GM10248 (cell line): ENCODE measurements at regions not wholly inside any gene's neighbourhood (a gene's known extent, or its start where the extent isn't known, plus 50 kb on each side); places are given as distances from the start of the nearest gene placed in this dataset.
"Not testable (repeated sequence)": the region's sequence is repeated elsewhere in the genome, so short reads cannot be mapped to it uniquely, and the experiment has no call there.

Experiments used
- CTCF ChIA-PET: fragments of 300-600 bp; sonication (Branson Sonifier 250); formaldehyde crosslinking; extraction: SDS; loops from one replicate; lab custom pipeline; 2021; ENCODE audit warnings: antibody characterized with exemption; lab: Yijun Ruan, JAX
- POLR2A ChIA-PET: fragments of 350-650 bp; sonication (Branson Sonifier 250); formaldehyde crosslinking; extraction: SDS; loops from one replicate; lab custom pipeline; 2020; ENCODE audit warnings: antibody characterized with exemption; lab: Yijun Ruan, JAX
- DNase-seq: peaks from one replicate; pipeline ENCODE4 v3.0.0; 2012; ENCODE audit errors: extremely low spot score

DNA sequence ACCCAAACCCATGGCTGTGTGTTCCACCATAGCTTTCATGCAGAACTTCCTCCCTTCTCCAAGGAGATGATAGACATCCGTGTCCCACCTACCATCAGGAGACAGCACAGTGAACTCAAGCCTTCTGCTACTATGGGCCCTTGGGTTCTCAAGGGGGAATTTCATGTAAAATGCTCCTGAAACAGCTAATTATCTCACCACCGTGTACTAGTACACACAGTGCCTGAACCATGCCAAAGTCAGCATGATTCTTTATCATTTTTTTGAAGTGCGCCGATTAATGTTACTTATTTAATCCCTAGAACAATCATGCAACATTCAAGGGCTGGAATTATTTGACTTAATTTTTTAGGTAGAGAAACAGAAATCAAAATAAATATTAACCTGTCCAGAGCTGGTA, 147.2 kb downstream of the PPIAL4A start:
- POLR2A ChIA-PET, DNase-seq, CTCF ChIA-PET: not testable (repeated sequence)

- DNase-seq, CTCF ChIA-PET, POLR2A ChIA-PET: not testable (repeated sequence)
These were observed 143.2 kb downstream of the FAM72B start for GRCh38 chr1:121040974-121041373.

- CTCF ChIA-PET, DNase-seq, POLR2A ChIA-PET: not testable (repeated sequence)
These were observed 142.6 kb downstream of the FAM72B start for GRCh38 chr1:121041497-121041896.

DNA sequence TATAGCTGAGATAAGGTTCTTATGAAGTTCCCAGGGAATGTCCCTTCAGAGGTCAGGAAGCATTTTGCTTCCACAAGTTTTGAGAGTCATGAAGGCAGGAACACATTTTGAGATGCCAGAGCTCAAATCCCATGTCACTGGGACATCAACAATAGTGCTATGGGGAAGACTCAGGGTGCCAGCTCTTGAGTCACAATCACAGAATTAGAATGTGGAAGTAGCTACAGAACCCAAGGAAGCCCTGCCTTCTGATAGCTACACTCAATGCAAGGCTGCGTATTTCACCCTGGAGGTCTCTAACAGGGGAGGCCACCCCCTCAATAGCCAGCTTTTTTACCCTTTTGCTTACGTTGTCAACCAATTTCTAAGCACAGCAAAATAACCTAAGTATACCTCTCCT, 141.3 kb downstream of the FAM72B start:
- POLR2A ChIA-PET, DNase-seq, CTCF ChIA-PET: not testable (repeated sequence)

DNA sequence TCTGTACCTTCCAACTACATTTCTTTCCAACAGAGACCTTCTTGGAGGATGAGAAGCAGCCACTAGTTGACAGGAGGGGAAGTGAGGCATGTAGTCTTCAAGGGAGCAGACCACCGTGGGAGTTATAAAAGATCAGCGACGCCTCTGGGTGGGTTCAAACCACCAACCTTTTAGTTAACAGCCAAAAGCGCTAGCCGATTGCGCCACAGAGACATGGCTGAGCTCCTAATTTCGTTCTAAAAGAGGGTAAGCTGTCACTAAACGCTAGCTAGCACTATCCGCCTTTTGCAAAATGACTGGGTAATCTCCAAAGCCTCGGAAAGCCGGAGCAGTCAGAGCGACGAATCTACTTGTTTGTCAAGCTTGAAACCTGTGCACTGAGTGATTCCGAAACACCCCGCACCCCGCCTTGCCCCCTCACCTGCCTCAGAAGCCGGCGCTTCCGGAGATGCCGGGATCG, 135.8 kb downstream of the FAM72B start:
- DNase-seq, POLR2A ChIA-PET: not testable (repeated sequence)

DNA sequence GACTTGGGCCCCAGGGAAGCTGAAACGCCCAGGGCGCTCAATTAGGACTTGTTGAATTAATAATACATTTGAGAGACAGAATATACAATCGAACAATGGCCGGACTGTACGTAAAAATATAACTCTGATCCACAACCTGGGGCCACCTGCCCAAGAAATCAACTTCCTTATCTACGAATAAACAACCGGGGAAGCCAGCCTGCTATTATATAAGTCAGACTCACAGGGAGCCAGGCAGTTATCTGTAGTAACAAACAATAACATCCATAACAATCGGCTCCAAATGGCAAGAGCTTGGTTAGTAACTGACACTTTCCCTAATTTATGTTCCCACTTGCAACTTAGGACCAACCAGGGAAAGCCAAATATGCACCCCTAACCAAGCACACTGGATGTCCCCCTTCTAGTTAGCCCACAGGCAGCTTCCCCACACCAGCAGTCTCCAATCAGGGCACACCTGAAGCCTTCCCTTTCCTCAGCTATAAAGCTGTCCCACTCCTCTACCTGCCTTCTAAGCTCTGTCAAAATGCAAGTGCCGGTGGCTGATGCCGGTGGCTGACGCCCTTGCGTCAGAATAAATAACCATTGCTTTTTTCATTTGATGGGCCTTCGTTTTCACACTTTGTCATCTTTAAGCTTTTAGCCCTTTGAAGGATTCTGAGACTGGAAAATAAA, 135.2 kb downstream of the FAM72B start:
- POLR2A ChIA-PET, CTCF ChIA-PET, DNase-seq: not testable (repeated sequence)

More for the DNA sequence above, 135.8 kb downstream of the FAM72B start:
- CTCF ChIA-PET, result not testable (repeated sequence)

GRCh38 chr1:121050097-121050496, 134.0 kb downstream of the FAM72B start:
- DNase-seq, CTCF ChIA-PET, POLR2A ChIA-PET: not testable (repeated sequence)

DNA sequence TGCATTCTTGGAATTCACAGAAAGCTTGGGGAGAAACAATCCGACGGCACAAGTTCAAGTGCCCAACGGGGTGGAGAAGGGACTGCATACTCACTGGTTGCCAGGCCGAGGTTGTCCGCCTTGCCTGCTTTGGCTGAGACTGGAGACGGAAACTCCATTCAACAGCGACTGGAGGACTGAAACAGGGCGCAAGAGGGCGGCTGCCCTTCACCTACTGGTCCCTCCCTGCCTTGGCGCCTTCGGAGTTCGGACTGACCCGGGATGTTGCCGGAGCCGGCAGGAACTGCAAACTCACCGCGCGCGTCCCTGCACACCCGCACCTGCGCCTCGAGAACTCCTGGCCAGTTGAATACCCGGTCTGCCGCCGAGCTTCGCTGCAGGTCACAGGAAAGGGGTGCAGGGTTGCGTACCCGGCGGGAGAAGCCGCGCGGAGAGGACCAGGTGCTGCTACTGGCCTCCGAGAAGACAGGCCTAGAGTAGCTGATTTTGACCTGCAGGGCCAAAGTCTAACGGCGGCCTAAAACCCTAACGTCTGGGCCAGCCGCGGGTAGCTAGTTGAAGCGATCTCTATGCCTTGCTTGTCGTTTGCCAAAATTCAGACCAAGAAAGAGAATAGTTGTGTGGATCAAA, 132.9 kb downstream of the FAM72B start:
- DNase-seq, POLR2A ChIA-PET, CTCF ChIA-PET: not testable (repeated sequence)

DNA sequence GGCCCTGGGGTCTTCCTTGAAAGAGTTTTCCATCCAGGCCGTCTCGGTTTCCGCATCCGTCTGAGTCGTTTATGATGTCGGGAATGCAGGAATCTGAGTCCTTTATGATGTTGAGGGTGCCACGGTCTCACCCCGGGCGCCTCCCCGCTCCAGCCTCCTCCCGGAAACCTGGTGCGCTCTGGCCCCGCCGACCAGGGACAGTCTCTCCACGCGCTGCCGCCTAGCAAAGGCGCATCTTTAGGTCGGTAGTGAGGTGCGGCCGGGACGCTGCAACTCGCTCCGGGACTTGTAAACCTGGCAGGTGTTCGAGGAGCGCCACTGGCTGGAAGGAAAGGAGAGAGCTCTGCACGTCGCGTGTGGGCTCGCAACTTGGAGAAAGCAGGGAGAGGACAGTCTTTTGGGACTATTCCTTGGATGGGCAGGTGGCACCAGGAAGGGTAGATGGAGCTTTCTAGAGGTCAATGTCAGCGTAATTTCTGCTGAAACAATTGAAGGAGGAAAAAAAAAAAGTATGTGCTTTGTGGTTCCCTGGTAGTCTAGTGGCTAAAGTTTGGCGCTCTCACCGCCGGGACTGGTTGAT, 132.0 kb downstream of the FAM72B start:
- POLR2A ChIA-PET, DNase-seq, CTCF ChIA-PET: not testable (repeated sequence)

DNA sequence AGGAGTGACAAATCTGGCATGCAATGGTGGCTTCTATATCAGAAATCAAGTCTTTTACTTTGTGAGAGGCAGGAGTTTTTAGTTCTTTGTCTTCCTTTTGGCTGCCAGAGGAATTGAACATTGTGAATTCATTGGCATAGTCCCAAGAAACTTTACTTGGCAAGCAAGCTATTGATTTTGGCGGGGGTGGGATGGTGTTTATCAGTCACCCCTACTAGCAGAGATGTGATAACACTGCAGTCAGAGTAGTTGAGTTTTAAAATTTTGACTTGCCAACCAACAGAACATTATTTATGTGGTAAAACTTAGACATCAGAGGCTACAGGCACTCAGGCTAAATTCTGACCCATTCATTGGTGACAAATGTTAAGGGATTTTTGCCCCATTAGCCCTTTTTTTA, 129.2 kb downstream of the FAM72B start:
- CTCF ChIA-PET, DNase-seq, POLR2A ChIA-PET: not testable (repeated sequence)

DNA sequence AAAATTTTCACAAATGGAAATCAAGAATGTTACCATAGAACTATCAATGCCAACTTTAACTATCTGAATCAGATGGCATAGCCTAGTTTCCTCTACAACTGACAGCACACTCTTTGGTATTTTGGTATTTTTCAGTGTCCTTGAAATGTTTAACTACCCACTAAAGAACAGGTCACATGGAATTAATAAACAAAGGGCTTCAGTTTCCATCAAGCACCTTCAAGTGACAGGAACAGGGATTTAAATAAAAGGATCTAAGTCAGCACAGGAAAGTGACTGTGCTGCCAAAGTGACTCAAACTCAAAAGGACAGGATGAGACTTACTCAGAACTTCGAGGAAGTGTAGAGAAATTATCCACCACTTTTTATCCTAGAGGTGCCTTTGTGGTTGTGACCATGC, 117.2 kb downstream of the FAM72B start:
- CTCF ChIA-PET, POLR2A ChIA-PET, DNase-seq: not testable (repeated sequence)

DNA sequence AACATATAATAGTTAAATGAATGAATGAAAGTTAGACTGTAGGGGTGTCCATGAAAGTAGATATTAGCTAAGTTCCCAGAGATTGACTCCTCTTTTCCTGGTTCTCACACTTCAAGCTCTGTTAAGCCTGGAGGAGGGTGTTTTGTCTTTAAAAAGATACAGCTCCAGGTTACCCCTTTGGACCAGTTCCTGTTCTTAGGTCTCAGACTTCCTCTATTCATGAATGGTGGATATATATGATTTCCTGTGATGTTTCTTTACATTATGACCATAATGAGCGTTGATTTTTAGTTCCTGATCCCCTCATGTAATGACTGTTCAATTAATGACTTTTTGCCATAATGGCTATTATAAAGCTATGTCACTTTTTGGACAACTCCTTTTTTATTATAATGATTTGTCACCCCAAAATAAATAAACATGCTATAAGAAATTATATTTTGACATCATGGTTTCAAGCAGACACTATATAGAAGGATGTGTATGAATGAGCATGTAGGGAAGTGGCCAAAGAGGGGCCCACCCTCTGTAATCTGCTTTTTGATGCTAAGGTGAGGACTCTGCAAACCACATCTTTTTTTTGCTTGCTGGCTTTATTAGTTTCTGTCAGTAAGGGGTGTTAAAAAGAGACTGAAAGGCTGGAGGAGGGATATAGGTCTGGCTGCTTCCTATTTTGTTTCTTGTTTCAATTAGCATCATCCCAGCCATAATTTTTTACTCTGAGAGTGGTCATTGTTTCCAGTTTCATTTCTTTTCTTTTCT, 115.2 kb downstream of the FAM72B start:
- POLR2A ChIA-PET, DNase-seq, CTCF ChIA-PET: not testable (repeated sequence)

DNA sequence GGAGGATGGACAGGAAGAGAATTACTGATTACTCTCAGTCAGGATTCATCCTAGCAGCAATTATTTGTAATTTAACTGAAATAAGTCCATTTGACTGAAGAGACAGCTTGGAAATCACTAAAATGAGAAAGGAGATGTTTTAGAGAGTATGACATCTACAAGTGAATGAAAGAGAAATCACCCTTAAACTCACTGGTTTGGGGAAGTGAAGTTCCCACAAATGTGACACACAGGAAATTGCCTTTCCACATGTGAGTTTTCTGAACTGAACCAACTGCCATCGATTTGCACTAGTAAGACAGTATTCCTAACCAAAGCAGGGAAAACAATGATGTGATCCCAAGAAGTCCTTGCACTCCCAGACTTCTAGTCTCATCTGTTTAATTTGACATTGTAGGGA, 110.3 kb downstream of the FAM72B start:
- DNase-seq, CTCF ChIA-PET, POLR2A ChIA-PET: not testable (repeated sequence)

DNA sequence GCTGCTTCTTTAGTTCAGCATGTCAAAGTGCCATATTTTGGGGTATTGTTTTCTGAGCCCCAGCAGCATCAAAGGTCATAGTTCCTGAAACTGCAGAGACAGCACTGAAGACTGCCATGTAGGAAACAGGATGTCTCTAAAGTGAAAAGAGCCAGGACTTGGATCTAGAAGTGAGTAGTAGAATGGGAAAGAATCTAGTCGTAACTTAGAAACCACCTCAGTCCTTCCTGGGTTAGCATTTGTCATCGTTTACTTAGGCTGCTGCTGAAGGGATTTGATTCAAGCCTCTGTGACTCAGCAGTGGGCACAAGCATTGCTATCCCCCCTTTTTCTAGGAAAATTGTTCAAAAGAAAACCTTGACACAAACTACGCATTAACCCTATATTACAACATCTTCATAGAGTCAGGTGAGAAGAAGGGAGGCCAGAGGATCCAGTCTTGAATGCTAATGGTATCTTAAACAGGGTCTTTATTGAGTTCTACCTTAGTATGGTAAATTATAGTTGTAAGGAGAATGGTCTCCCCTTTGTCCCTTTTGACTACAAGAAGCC, 108.8 kb downstream of the FAM72B start:
- POLR2A ChIA-PET, DNase-seq, CTCF ChIA-PET: not testable (repeated sequence)

DNA sequence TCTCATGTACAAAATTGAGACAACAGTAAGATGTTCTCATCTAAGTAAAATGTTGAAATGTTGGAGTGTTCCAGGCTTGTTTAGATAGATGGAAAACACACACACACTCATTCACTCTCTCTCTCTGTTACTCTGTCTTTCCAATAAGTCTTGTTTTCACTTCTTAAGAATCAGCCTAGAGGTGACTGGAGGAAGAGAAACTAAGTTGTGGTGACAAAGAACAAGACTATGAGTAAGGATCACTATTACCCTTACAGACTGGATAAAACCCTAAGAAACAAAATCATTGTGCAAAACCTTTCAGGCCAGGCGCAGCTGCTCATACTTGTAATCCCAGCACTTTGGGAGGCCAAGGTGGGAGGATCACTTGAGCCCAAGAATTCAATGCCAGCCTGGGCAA, 107.5 kb downstream of the FAM72B start:
- DNase-seq, CTCF ChIA-PET, POLR2A ChIA-PET: not testable (repeated sequence)

DNA sequence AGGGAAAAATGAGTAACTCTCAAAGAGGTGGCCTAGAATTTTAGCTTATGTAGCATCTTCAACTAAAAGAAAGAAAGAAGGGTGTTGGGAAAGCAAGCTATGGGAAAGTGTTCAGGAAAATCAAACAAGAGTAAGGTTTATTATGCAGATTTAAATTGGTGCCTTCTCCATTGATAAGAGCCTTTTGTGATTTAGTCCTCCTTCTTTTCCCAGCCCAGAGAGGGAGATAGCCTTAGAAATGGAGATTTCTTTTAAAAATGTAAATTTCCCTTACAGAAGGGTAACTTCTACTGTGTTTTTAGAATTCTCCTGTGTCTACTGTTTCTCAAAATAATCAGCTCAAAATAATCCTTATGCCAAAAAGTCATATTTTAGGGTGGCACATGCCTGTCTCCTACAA, 104.5 kb downstream of the FAM72B start:
- CTCF ChIA-PET, POLR2A ChIA-PET, DNase-seq: not testable (repeated sequence)

DNA sequence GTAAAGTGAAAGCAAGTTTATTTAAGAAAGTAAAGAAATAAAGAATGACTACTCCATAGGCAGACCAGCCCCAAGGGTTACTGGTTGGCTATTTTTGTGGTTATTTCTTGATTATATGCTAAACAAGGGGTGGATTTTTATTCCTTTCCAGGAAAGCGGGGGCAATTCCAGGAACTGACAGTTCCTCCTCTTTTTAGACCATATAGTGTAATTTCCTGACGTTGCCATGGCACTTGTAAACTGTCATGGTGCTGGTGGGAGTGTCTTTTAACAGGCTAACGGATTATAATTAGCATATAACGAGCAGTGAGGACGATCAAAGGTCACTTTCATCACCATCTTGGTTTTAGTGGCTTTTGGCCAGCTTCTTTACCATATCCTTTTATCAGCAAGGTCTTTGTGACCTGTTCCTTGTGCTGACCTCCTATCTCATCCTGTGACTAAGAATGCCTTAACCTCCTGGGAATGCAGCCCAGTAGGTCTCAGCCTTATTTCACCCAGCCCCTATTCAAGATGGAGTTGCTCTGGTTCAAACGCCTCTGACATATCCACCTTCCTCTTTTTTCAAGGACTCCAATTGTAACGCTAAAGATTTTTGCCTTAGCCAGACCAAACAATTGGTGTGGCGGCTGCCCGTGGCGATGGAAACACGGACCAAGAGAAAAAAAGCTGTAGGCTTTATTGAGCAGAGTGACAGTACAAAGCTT, 103.8 kb downstream of the FAM72B start:
- not testable (repeated sequence) for DNase-seq

More for the DNA sequence above, 103.8 kb downstream of the FAM72B start:
- POLR2A ChIA-PET, CTCF ChIA-PET: not testable (repeated sequence)
